ENCODE measurements at regions not wholly inside any gene's neighbourhood (a gene's known extent, or its start where the extent isn't known, plus 50 kb on each side); places are given as distances from the start of the nearest gene placed in this dataset.

- Histone ChIP-seq H3K27ac (replicated peaks in 1 of 4) (peak overlapping the region; percentile 54 to 78 (median 70)), H3K27me3 (no peaks in the 10 kb centered on the region), H3K36me3 (no peaks in the 10 kb centered on the region), H3K4me1 (peaks cover 5 to 16% (median 14%) of the 10 kb centered on the region in 4 donors), H3K9me3 (no peaks in the 10 kb centered on the region), H3K4me3 (no peak overlapping the region)
- WGBS = 58% methylated on average over 2 of the region's 2 CpGs
- no peak for DNase-seq (ENCODE audit: extremely low spot score)
- TF ChIP-seq POLR2AphosphoS5 (IDR thresholded peaks at IDR 0.05) = peak; percentile 4 to 47
- TF ChIP-seq EP300 (IDR thresholded peaks at IDR 0.05) = no peak
- intact Hi-C loops (cut with DNase I) = loop anchor here (5.0 kb wide), 1 partner anchor 57 kb away; no protein-coding TSS in a partner anchor
Measured at GRCh38 chr6:21679761-21680265, 86.3 kb downstream of the SOX4 start.

GRCh38 chr6:21680611-21681010 lies 87.1 kb downstream of the SOX4 start:
- intact Hi-C loops (cut with DNase I) = loop anchor here (5.0 kb wide), 1 partner anchor 57 kb away; no protein-coding TSS in a partner anchor
- WGBS = 88% methylated on average over 4 of the region's 4 CpGs
- H3K27me3 ChIP-seq = no peaks in the 10 kb centered on the region
- no peak overlapping the region for H3K4me3 ChIP-seq
- no peaks in the 10 kb centered on the region for H3K9me3 ChIP-seq
- TF ChIP-seq POLR2AphosphoS5 (IDR thresholded peaks at IDR 0.05) = no peak
- H3K36me3 ChIP-seq = no peaks in the 10 kb centered on the region
- DNase-seq (ENCODE audit: extremely low spot score) = no peak
- peaks cover 5 to 19% (median 16%) of the 10 kb centered on the region in 4 donors for H3K4me1 ChIP-seq
- peak overlapping the region in 1 of 4 donors; percentile 66 for H3K27ac ChIP-seq (replicated peaks in 1 of 4)

GRCh38 chr6:21690489-21690888 lies 96.9 kb downstream of the SOX4 start:
- Histone ChIP-seq H3K36me3 (no peaks in the 10 kb centered on the region), H3K4me3 (no peak overlapping the region), H3K27me3 (no peaks in the 10 kb centered on the region), H3K27ac (replicated peaks in 1 of 4) (no peak overlapping the region), H3K9me3 (peaks cover 0 to 7% (median 3%) of the 10 kb centered on the region in 4 donors), H3K4me1 (peaks cover 0 to 11% (median 7%) of the 10 kb centered on the region in 4 donors)
- TF ChIP-seq EP300 (IDR thresholded peaks at IDR 0.05) (no peak), CTCF (IDR thresholded peaks at IDR 0.05) (no peak), POLR2AphosphoS5 (IDR thresholded peaks at IDR 0.05) (no peak), POLR2A (IDR thresholded peaks at IDR 0.05; ENCODE audit: low read depth) (no peak)
- intact Hi-C loops (cut with DNase I) = no loop called here
- DNase-seq (ENCODE audit: extremely low spot score) = no peak

GRCh38 chr6:21691685-21692346 lies 98.3 kb downstream of the SOX4 start:
- Histone ChIP-seq H3K9me3 (peaks cover 0 to 7% (median 3%) of the 10 kb centered on the region in 4 donors), H3K4me1 (peaks cover 0 to 3% (median under 1%) of the 10 kb centered on the region in 4 donors), H3K27ac (replicated peaks in 1 of 4) (no peak overlapping the region), H3K36me3 (no peaks in the 10 kb centered on the region), H3K27me3 (no peaks in the 10 kb centered on the region), H3K4me3 (no peak overlapping the region)
- intact Hi-C loops (cut with DNase I) = no loop called here
- TF ChIP-seq EP300 (IDR thresholded peaks at IDR 0.05) (no peak), CTCF (IDR thresholded peaks at IDR 0.05) (no peak), POLR2AphosphoS5 (IDR thresholded peaks at IDR 0.05) (no peak), POLR2A (IDR thresholded peaks at IDR 0.05; ENCODE audit: low read depth) (no peak)
- 91% methylated on average over 5 of the region's 5 CpGs for WGBS
- DNase-seq (ENCODE audit: extremely low spot score) = no peak

- DNase-seq (ENCODE audit: extremely low spot score) = no peak
- no peaks in the 10 kb centered on the region for H3K27me3 ChIP-seq
- H3K27ac ChIP-seq (replicated peaks in 1 of 4) = no peak overlapping the region
- peaks cover 0 to 3% (median 0%) of the 10 kb centered on the region in 4 donors for H3K4me1 ChIP-seq
- no peaks in the 10 kb centered on the region for H3K36me3 ChIP-seq
- H3K9me3 ChIP-seq = peaks cover 0 to 6% (median 2%) of the 10 kb centered on the region in 4 donors
- intact Hi-C loops (cut with DNase I) = no loop called here
- no peak for TF ChIP-seq POLR2AphosphoS5 (IDR thresholded peaks at IDR 0.05)
- no peak for TF ChIP-seq POLR2A (IDR thresholded peaks at IDR 0.05; ENCODE audit: low read depth)
- TF ChIP-seq EP300 (IDR thresholded peaks at IDR 0.05) = no peak
- 79% methylated on average over 1 of the region's 1 CpG for WGBS
- H3K4me3 ChIP-seq = no peak overlapping the region
Measured at GRCh38 chr6:21692721-21693120, 99.2 kb downstream of the SOX4 start.

- H3K9me3 ChIP-seq = no peaks in the 10 kb centered on the region
- intact Hi-C loops (cut with DNase I) = no loop called here
- WGBS = 95% methylated on average over 2 of the region's 2 CpGs
Measured at GRCh38 chr6:21694168-21694567, 100.6 kb downstream of the SOX4 start.

More at GRCh38 chr6:21694168-21694567, 100.6 kb downstream of the SOX4 start:
- DNase-seq (ENCODE audit: extremely low spot score) = no peak
- Histone ChIP-seq H3K4me1 (peaks cover 0 to 3% (median 0%) of the 10 kb centered on the region in 4 donors), H3K36me3 (no peaks in the 10 kb centered on the region), H3K27me3 (no peaks in the 10 kb centered on the region), H3K27ac (replicated peaks in 1 of 4) (no peak overlapping the region), H3K4me3 (no peak overlapping the region)
- no peak for TF ChIP-seq POLR2AphosphoS5 (IDR thresholded peaks at IDR 0.05)
- no peak for TF ChIP-seq POLR2A (IDR thresholded peaks at IDR 0.05; ENCODE audit: low read depth)

All from esophagus muscularis mucosa (tissue), 4 donors.